HG03457 (cell line): ENCODE measurements at regions not wholly inside any gene's neighbourhood (a gene's known extent, or its start where the extent isn't known, plus 50 kb on each side); places are given as distances from the start of the nearest gene placed in this dataset.

Source experiments
- ATAC-seq: cut with Tn5 transposase; IDR thresholded peaks from one replicate; pipeline ENCODE4 v1.9.1; 2021; ENCODE audit warnings: moderate number of reproducible peaks; ENCODE audit not compliant: unreplicated experiment

DNA sequence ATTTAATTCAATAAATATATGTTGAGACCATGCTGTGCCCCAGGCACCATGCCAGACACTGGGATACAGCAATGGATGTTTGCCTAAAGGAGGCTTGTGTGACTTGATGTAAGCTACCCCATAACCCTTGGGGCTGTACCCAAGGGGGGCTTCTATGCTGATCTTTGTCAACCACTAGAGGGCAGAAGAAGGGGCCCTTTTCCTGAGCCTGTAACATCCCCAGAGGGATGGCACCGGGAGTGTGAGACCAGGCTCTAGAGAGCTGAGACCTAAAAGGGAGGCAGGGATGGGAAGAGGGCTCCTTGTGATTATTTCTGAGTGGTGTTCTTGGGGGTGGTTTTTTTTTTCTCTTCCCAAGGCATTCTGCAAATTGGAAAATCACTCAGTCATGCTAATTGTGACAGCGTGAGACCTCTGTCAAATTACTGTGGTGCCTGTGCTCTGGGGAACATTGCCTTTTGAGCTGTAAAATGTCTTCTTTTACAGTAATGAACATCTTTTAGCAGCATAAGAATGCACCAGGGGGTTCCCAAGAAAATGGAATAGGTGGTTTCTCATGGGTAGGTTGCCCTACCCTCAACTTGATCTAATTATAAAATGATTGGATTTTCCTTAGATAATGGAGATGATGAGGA lies 138.7 kb upstream of the SLC24A3 start:
- no peak for ATAC-seq

GRCh38 chr20:19074356-19074755 lies 138.1 kb upstream of the SLC24A3 start:
- no peak for ATAC-seq

- ATAC-seq: peak; percentile 43
Measured at GRCh38 chr20:19074828-19075516, 137.5 kb upstream of the SLC24A3 start.

- ATAC-seq: no peak
Measured at GRCh38 chr20:19077370-19078220, 134.8 kb upstream of the SLC24A3 start.

- no peak for ATAC-seq
Measured at GRCh38 chr20:19078448-19079373, 133.7 kb upstream of the SLC24A3 start.

GRCh38 chr20:19079536-19080299 lies 132.7 kb upstream of the SLC24A3 start:
- ATAC-seq: no peak

- ATAC-seq: no peak
Measured at GRCh38 chr20:19081937-19082336, 130.5 kb upstream of the SLC24A3 start.

- ATAC-seq: no peak
Measured at GRCh38 chr20:19083136-19083621, 129.3 kb upstream of the SLC24A3 start.

DNA sequence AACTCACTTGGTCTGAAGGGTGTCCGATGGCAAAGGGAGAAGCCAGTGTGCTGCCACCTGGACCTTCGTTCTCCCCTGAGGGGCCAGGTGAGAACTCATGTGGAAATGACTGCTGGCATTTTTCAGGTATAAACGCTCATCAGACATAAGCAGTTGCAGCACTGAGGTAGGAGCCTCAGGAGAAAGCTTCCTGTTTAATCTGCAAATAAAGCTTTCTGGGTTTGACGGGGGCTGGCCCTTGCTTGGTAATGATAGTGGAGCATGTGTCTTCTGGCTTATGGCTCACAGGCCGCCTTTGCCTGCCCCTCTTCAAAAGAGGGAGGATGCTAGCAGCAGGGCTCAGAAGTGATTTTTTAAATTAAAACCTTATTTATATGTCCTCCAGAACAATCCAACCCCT lies 122.1 kb upstream of the SLC24A3 start:
- ATAC-seq: no peak

DNA sequence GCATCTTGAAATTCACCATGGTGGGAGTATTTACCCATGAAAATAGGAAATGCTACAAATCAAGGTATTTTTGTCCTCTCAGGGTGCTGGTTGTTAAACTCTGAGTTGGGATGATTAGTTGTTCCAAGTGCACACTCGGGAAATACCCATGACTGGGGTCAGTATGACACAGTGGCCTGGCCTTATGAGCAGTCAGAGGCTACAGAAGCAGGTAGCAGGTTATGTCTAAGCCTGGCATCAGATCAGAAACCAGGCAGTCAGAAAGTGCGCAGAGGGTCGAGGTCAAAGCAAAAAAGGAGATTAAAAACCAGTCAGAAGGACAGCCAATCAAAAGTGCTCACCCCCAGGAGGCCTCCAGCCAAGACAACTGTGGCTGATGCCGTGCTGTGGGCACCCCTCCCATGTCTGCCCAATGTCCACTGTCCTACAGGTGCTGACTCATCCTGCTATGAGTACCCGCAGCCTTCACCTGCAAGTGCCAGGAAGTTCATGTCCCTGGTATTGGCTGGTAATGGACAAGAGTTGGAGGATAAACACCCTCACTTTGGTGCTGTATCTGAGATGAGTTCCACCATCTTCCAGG lies 117.4 kb upstream of the SLC24A3 start:
- no peak for ATAC-seq

- ATAC-seq: no peak
Measured at GRCh38 chr20:19095762-19096161, 116.7 kb upstream of the SLC24A3 start.

- no peak for ATAC-seq
Measured at GRCh38 chr20:19096843-19097242, 115.6 kb upstream of the SLC24A3 start.

DNA sequence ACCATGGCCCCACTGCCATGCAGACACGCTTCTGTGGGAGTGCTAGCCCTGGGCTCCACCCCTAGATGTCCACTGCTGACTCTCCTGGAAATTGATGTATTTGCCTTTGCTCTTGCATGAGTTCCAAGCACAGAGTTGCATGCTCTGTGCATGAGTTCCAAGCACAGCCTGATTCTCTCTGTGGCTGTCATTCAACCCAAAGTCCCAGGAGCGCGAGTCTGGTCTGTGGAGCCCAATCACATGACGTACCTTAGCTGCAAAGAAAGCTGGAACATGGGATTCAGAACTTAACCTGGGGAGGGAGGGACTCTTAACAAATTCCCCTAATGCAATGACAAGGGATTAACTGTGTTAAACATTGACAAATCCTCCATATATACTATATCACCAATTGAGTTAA lies 114.3 kb upstream of the SLC24A3 start:
- ATAC-seq: no peak

- ATAC-seq: no peak
Measured at GRCh38 chr20:19098806-19099578, 113.5 kb upstream of the SLC24A3 start.

DNA sequence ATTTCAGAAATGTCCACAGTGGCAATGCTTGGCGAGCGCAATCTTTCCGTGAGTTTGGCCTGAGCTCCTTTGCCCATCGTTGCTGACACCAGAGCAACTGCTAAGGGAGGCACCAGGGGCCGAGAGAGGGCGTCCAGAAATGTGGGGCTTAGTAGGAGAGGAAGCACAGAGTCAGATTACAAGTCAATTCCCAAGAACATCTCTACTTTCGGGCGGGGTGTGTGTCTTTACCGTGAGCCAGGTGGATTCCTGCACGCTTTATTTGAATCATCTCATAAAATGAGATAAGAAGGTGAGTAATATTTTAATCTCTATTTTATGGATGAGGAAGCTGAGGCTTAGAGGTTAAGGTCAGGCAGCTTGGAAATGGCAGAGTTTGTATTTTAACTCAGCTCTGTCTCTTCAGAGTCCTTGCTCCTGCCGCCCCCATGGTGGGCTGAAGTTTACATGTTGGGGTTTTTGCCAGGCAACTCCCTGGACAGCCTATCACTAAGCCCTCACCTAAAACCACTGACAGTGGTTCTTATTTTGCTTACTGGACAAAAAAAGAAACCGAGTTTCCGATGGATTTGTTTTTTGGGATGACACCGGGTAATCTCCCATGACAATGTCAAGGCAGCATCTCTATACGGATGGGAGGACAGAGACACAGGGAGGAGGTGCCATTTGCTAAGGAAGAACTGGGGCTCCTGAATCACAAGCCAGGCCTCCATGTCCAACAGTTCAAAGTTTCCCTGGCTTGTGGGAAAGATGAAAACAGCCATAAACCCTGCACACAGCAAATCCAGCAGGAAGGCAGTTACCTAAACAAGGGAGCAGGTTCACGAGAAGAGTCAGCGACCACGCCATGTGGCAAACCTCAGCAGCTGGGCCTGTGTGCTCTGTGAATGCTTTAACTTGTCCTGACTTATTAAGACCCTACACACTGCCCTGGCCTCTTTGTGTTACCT lies 112.6 kb upstream of the SLC24A3 start:
- no peak for ATAC-seq

DNA sequence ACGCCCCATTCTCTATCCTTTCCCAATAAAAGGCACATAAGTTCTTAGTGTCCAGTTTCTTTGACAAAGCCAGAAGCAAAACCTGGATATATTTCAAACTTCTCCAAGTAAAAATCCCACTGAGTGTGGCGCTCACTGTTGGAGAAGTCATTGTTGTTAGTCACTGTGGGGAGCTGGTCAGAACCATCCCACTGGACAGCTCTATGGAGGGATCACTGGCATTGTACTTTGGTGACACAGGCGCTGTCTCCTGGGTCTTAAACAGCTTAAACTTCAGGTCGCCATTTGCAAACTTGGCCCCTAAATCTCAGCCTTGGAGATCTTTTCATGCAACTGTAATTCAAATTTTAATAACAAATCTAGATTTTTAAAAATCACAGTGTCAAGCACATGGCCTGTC lies 111.5 kb upstream of the SLC24A3 start:
- ATAC-seq: no peak

- no peak for ATAC-seq
Measured at GRCh38 chr20:19104186-19104585, 108.3 kb upstream of the SLC24A3 start.

DNA sequence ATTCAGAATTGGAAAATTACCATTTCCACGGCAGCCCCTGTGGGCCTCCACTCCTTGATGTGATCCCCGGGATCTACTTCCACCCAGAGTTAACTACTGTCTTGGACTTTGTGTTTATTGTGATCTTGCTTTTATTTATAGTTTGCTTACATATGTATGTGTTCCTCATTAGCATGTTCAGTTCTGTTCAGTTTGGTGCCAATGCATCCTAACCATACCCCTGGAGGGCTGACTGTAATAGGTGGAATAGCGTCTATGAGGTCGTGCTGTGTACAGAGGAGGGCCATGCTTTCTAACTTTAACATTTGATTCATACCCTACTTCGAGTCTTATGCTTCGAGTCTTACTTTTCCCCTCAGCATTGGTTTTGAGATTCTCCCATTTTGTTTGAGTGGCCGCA lies 104.3 kb upstream of the SLC24A3 start:
- ATAC-seq: no peak
